ENCODE measurements at regions not wholly inside any gene's neighbourhood (a gene's known extent, or its start where the extent isn't known, plus 50 kb on each side); places are given as distances from the start of the nearest gene placed in this dataset.

DNA sequence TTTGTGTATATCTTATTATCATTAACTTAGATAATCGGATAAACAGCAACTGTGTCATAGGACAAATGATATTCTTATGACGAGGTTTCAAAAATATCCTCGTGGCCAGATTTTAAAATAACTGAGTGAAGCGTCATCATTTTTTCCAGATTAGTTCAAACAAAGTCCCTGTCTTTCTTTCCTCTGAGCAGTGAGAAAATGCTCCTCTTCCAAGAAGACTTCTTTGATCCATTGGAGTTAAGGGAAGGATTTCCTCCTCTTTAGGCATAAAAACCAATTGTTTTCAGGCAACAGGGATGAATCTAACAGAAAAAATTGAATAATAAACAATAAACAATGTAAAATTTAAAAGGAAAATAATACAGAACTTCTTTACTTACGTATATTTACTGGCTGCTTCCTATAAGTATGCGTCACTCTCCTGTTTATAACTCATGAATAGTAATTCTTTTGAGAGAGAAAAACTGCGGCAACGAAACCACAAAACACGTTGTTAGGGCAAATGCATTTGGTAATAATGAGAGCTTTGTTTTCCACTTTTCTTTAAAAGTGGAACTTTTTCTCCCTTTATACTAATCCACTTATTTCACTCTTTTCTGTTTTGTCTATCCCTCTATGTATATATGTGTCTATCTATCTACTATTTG is 419.4 kb upstream of the ONECUT1 start:
- TF ChIP-seq, protein P1, sequence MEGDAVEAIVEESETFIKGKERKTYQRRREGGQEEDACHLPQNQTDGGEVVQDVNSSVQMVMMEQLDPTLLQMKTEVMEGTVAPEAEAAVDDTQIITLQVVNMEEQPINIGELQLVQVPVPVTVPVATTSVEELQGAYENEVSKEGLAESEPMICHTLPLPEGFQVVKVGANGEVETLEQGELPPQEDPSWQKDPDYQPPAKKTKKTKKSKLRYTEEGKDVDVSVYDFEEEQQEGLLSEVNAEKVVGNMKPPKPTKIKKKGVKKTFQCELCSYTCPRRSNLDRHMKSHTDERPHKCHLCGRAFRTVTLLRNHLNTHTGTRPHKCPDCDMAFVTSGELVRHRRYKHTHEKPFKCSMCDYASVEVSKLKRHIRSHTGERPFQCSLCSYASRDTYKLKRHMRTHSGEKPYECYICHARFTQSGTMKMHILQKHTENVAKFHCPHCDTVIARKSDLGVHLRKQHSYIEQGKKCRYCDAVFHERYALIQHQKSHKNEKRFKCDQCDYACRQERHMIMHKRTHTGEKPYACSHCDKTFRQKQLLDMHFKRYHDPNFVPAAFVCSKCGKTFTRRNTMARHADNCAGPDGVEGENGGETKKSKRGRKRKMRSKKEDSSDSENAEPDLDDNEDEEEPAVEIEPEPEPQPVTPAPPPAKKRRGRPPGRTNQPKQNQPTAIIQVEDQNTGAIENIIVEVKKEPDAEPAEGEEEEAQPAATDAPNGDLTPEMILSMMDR (IDR thresholded peaks at IDR 0.05) = no peak
- no peak for TF ChIP-seq POLR2AphosphoS5 (IDR thresholded peaks at IDR 0.05; ENCODE audit: low read depth, low read length)
- TF ChIP-seq SIN3A (IDR thresholded peaks at IDR 0.05; ENCODE audit: borderline replicate concordance, insufficient read depth, low read depth, low read length) = no peak
- TF ChIP-seq TCF7L2 (IDR thresholded peaks at IDR 0.05; ENCODE audit: low read depth, low read length) = no peak
